Right kidney (tissue), 1 donor: ENCODE measurements at regions not wholly inside any gene's neighbourhood (a gene's known extent, or its start where the extent isn't known, plus 50 kb on each side); places are given as distances from the start of the nearest gene placed in this dataset.
"Not testable (repeated sequence)": the region's sequence is repeated elsewhere in the genome, so short reads cannot be mapped to it uniquely, and the experiment has no call there.

Experiments used
- DNase-seq: peaks from one replicate; pipeline ENCODE4 v3.0.0-alpha.2; 2016

GRCh38 chr2:75324861-75325284 is 125.6 kb upstream of the TACR1 start:
- DNase-seq = no peak

- no peak for DNase-seq
These were observed 124.8 kb upstream of the TACR1 start for GRCh38 chr2:75324141-75324540.

GRCh38 chr2:75321599-75321922 is 122.2 kb upstream of the TACR1 start:
- DNase-seq = no peak

GRCh38 chr2:75320898-75321598 is 121.7 kb upstream of the TACR1 start:
- DNase-seq = no peak

- DNase-seq = no peak
These were observed 120.6 kb upstream of the TACR1 start for GRCh38 chr2:75319951-75320350.

- no peak for DNase-seq
These were observed 118.5 kb upstream of the TACR1 start for GRCh38 chr2:75317802-75318201.

GRCh38 chr2:75317316-75317715 is 118.0 kb upstream of the TACR1 start:
- no peak for DNase-seq

- DNase-seq = no peak
These were observed 116.1 kb upstream of the TACR1 start for GRCh38 chr2:75315436-75315835.

GRCh38 chr2:75311993-75312392 is 112.7 kb upstream of the TACR1 start:
- no peak for DNase-seq

GRCh38 chr2:75311521-75311920 is 112.2 kb upstream of the TACR1 start:
- DNase-seq = no peak

GRCh38 chr2:75310876-75311275 is 111.6 kb upstream of the TACR1 start:
- DNase-seq = no peak

GRCh38 chr2:75309596-75310463 is 110.5 kb upstream of the TACR1 start:
- DNase-seq = no peak

GRCh38 chr2:75303227-75303626 is 103.9 kb upstream of the TACR1 start:
- no peak for DNase-seq

- no peak for DNase-seq
These were observed 95.0 kb upstream of the TACR1 start for GRCh38 chr2:75294362-75294761.

- no peak for DNase-seq
These were observed 93.5 kb upstream of the TACR1 start for GRCh38 chr2:75292826-75293225.

- DNase-seq = no peak
These were observed 91.4 kb upstream of the TACR1 start for GRCh38 chr2:75290600-75291150.

GRCh38 chr2:75289771-75290170 is 90.5 kb upstream of the TACR1 start:
- no peak for DNase-seq

GRCh38 chr2:75289178-75289577 is 89.9 kb upstream of the TACR1 start:
- not testable (repeated sequence) for DNase-seq

GRCh38 chr2:75288760-75289159 is 89.4 kb upstream of the TACR1 start:
- no peak for DNase-seq

- no peak for DNase-seq
These were observed 88.5 kb upstream of the TACR1 start for GRCh38 chr2:75287624-75288316.

GRCh38 chr2:75284345-75284744 is 85.0 kb upstream of the TACR1 start:
- DNase-seq = no peak

- no peak for DNase-seq
These were observed 79.6 kb upstream of the TACR1 start for GRCh38 chr2:75278821-75279379.

GRCh38 chr2:75278314-75278713 is 79.0 kb upstream of the TACR1 start:
- DNase-seq = no peak
